Adipocyte (in vitro differentiated cells): ENCODE measurements at regions not wholly inside any gene's neighbourhood (a gene's known extent, or its start where the extent isn't known, plus 50 kb on each side); places are given as distances from the start of the nearest gene placed in this dataset.

Source experiments
- DNase-seq: peaks from one replicate; pipeline ENCODE4 v3.0.0-alpha.2; 2015; ENCODE audit warnings: low read depth
- H3K27me3 ChIP-seq: replicated peaks from 2 replicates; pipeline ENCODE4 v1.7.0; 2013; ENCODE audit warnings: mild to moderate bottlenecking, low read length, moderate library complexity; ENCODE audit not compliant: control insufficient read depth, insufficient read depth
- H3K36me3 ChIP-seq: 2 replicates; pipeline ENCODE4 v1.7.0; 2013; ENCODE audit warnings: low read length, mild to moderate bottlenecking, moderate library complexity; ENCODE audit not compliant: control insufficient read depth, insufficient read depth, severe bottlenecking
- H3K4me1 ChIP-seq: 2 replicates; pipeline ENCODE4 v1.7.0; 2013; ENCODE audit warnings: mild to moderate bottlenecking, low read length, moderate library complexity; ENCODE audit not compliant: control insufficient read depth, insufficient read depth
- H3K4me3 ChIP-seq: 2 replicates; pipeline ENCODE4 v1.7.0; 2013; ENCODE audit warnings: mild to moderate bottlenecking, low read length, moderate library complexity
- H3K9ac ChIP-seq: 2 replicates; pipeline ENCODE4 v1.7.0; 2013; ENCODE audit warnings: mild to moderate bottlenecking, low read length, moderate library complexity
- H3K9me3 ChIP-seq: 2 replicates; pipeline ENCODE4 v1.7.0; 2013; ENCODE audit warnings: mild to moderate bottlenecking, low read length, moderate library complexity; ENCODE audit not compliant: control insufficient read depth

- no peaks in the 10 kb centered on the region for H3K9me3 ChIP-seq
- H3K4me1 ChIP-seq, result peaks cover 9% of the 10 kb centered on the region
- H3K4me3 ChIP-seq, result no peak overlapping the region
- DNase-seq, result no peak
- H3K27me3 ChIP-seq, result peaks cover 23% of the 10 kb centered on the region
- H3K9ac ChIP-seq, result no peak overlapping the region
- H3K36me3 ChIP-seq, result no peaks in the 10 kb centered on the region
Measured at GRCh38 chr5:174191850-174192655, 146.5 kb downstream of the NSG2 start.

GRCh38 chr5:174192901-174193300 is 147.4 kb downstream of the NSG2 start:
- Histone ChIP-seq H3K4me3 (no peak overlapping the region), H3K9ac (no peak overlapping the region), H3K4me1 (peaks cover 6% of the 10 kb centered on the region), H3K36me3 (no peaks in the 10 kb centered on the region), H3K9me3 (no peaks in the 10 kb centered on the region), H3K27me3 (peaks cover 25% of the 10 kb centered on the region)
- no peak for DNase-seq

GRCh38 chr5:174195517-174195916 is 150.0 kb downstream of the NSG2 start:
- Histone ChIP-seq H3K9ac (no peak overlapping the region), H3K27me3 (peaks cover 25% of the 10 kb centered on the region), H3K4me1 (no peaks in the 10 kb centered on the region), H3K9me3 (no peaks in the 10 kb centered on the region), H3K36me3 (no peaks in the 10 kb centered on the region), H3K4me3 (no peak overlapping the region)
- no peak for DNase-seq

GRCh38 chr5:174197929-174198328 is 152.4 kb downstream of the NSG2 start:
- DNase-seq, result no peak
- Histone ChIP-seq H3K4me1 (no peaks in the 10 kb centered on the region), H3K4me3 (no peak overlapping the region), H3K36me3 (no peaks in the 10 kb centered on the region), H3K9ac (no peak overlapping the region), H3K9me3 (peaks cover 10% of the 10 kb centered on the region), H3K27me3 (peaks cover 13% of the 10 kb centered on the region)

GRCh38 chr5:174198541-174198940 is 153.0 kb downstream of the NSG2 start:
- no peak for DNase-seq
- H3K4me1 ChIP-seq, result no peaks in the 10 kb centered on the region
- H3K27me3 ChIP-seq, result peaks cover 13% of the 10 kb centered on the region
- no peak overlapping the region for H3K4me3 ChIP-seq
- H3K9ac ChIP-seq, result no peak overlapping the region
- no peaks in the 10 kb centered on the region for H3K36me3 ChIP-seq
- H3K9me3 ChIP-seq, result peaks cover 10% of the 10 kb centered on the region

- H3K4me3 ChIP-seq, result no peak overlapping the region
- no peaks in the 10 kb centered on the region for H3K4me1 ChIP-seq
- H3K36me3 ChIP-seq, result no peaks in the 10 kb centered on the region
- H3K27me3 ChIP-seq, result peaks cover 3% of the 10 kb centered on the region
- peaks cover 10% of the 10 kb centered on the region for H3K9me3 ChIP-seq
- H3K9ac ChIP-seq, result no peak overlapping the region
- no peak for DNase-seq
Measured at GRCh38 chr5:174202996-174203395, 157.5 kb downstream of the NSG2 start.

GRCh38 chr5:174204535-174205313 is 159.2 kb downstream of the NSG2 start:
- H3K4me3 ChIP-seq, result no peak overlapping the region
- peaks cover 3% of the 10 kb centered on the region for H3K27me3 ChIP-seq
- no peak for DNase-seq

GRCh38 chr5:174205939-174206338 is 160.4 kb downstream of the NSG2 start:
- no peaks in the 10 kb centered on the region for H3K4me1 ChIP-seq
- H3K9ac ChIP-seq, result no peak overlapping the region
- H3K36me3 ChIP-seq, result no peaks in the 10 kb centered on the region
- peaks cover 10% of the 10 kb centered on the region for H3K9me3 ChIP-seq
- H3K4me3 ChIP-seq, result no peak overlapping the region
- peaks cover 13% of the 10 kb centered on the region for H3K27me3 ChIP-seq
- no peak for DNase-seq

More at GRCh38 chr5:174204535-174205313, 159.2 kb downstream of the NSG2 start:
- Histone ChIP-seq H3K9ac (no peak overlapping the region), H3K36me3 (no peaks in the 10 kb centered on the region), H3K9me3 (peaks cover 10% of the 10 kb centered on the region), H3K4me1 (no peaks in the 10 kb centered on the region)

GRCh38 chr5:174210596-174211276 is 165.2 kb downstream of the NSG2 start:
- no peak overlapping the region for H3K9ac ChIP-seq
- no peak for DNase-seq
- H3K4me3 ChIP-seq, result no peak overlapping the region
- H3K27me3 ChIP-seq, result peaks cover 44% of the 10 kb centered on the region
- no peaks in the 10 kb centered on the region for H3K36me3 ChIP-seq
- no peaks in the 10 kb centered on the region for H3K9me3 ChIP-seq
- no peaks in the 10 kb centered on the region for H3K4me1 ChIP-seq

GRCh38 chr5:174211277-174211626 is 165.7 kb downstream of the NSG2 start:
- H3K4me1 ChIP-seq, result no peaks in the 10 kb centered on the region
- H3K9ac ChIP-seq, result no peak overlapping the region
- H3K36me3 ChIP-seq, result no peaks in the 10 kb centered on the region
- H3K9me3 ChIP-seq, result no peaks in the 10 kb centered on the region
- no peak for DNase-seq
- no peak overlapping the region for H3K4me3 ChIP-seq
- peaks cover 44% of the 10 kb centered on the region for H3K27me3 ChIP-seq

- no peak overlapping the region for H3K9ac ChIP-seq
- H3K27me3 ChIP-seq, result peaks cover 34% of the 10 kb centered on the region
- no peak overlapping the region for H3K4me3 ChIP-seq
- no peak for DNase-seq
- no peaks in the 10 kb centered on the region for H3K4me1 ChIP-seq
- peaks cover 11% of the 10 kb centered on the region for H3K9me3 ChIP-seq
- H3K36me3 ChIP-seq, result no peaks in the 10 kb centered on the region
Measured at GRCh38 chr5:174217527-174217926, 172.0 kb downstream of the NSG2 start.
